Hepatocyte (in vitro differentiated cells): ENCODE measurements at regions not wholly inside any gene's neighbourhood (a gene's known extent, or its start where the extent isn't known, plus 50 kb on each side); places are given as distances from the start of the nearest gene placed in this dataset.

Source experiments
- DNase-seq: peaks from one replicate; pipeline ENCODE4 v3.0.0-alpha.2; 2016; ENCODE audit warnings: low spot score
- H2AFZ ChIP-seq: fragments of 200-600 bp; sonication (generic); 2 replicates; pipeline ENCODE4 v1.6.0; 2016; ENCODE audit warnings: antibody characterized with exemption, mild to moderate bottlenecking
- H3K27ac ChIP-seq: fragments of 200-600 bp; sonication (generic); 2 replicates; pipeline ENCODE4 v1.5.1; 2016; ENCODE audit warnings: mild to moderate bottlenecking
- H3K27me3 ChIP-seq: fragments of 200-600 bp; sonication (generic); 2 replicates; pipeline ENCODE4 v1.6.1; 2016
- H3K36me3 ChIP-seq: fragments of 200-600 bp; sonication (generic); replicated peaks from 2 replicates; pipeline ENCODE4 v1.5.1; 2016; ENCODE audit warnings: low read depth; ENCODE audit not compliant: insufficient read depth
- H3K4me1 ChIP-seq: fragments of 200-600 bp; sonication (generic); 2 replicates; pipeline ENCODE4 v1.5.1; 2016; ENCODE audit warnings: mild to moderate bottlenecking, moderate library complexity; ENCODE audit not compliant: insufficient read depth
- H3K4me2 ChIP-seq: fragments of 200-600 bp; sonication (generic); 2 replicates; pipeline ENCODE4 v1.6.0; 2016
- H3K4me3 ChIP-seq: fragments of 200-600 bp; sonication (generic); 2 replicates; pipeline ENCODE4 v1.5.1; 2016; ENCODE audit warnings: mild to moderate bottlenecking
- H3K79me2 ChIP-seq: fragments of 200-600 bp; sonication (generic); 2 replicates; pipeline ENCODE4 v1.6.0; 2017; ENCODE audit warnings: mild to moderate bottlenecking
- H3K9me2 ChIP-seq: fragments of 200-600 bp; sonication (generic); replicated peaks from 2 replicates; pipeline ENCODE4 v1.6.0; 2017; ENCODE audit warnings: mild to moderate bottlenecking; ENCODE audit not compliant: insufficient read depth
- H3K9me3 ChIP-seq: fragments of 200-600 bp; sonication (generic); 2 replicates; pipeline ENCODE4 v1.5.1; 2016; ENCODE audit warnings: low read depth, mild to moderate bottlenecking
- H4K20me1 ChIP-seq: fragments of 200-600 bp; sonication (generic); 2 replicates; pipeline ENCODE4 v1.6.0; 2016; ENCODE audit warnings: mild to moderate bottlenecking; ENCODE audit not compliant: insufficient read depth, poor library complexity, severe bottlenecking
- EZH2 ChIP-seq: fragments of 200-600 bp; sonication (generic); IDR thresholded peaks from 2 replicates; pipeline ENCODE4 v1.6.1; 2016; ENCODE audit warnings: antibody characterized with exemption, mild to moderate bottlenecking, borderline replicate concordance
- EZH2phosphoT487 ChIP-seq: fragments of 200-600 bp; sonication (generic); IDR thresholded peaks from one replicate; pipeline ENCODE4 v1.6.1; 2018; ENCODE audit warnings: antibody characterized with exemption, mild to moderate bottlenecking, low read depth, moderate library complexity; ENCODE audit not compliant: unreplicated experiment, severe bottlenecking
- WGBS: methylation state at CpG from one replicate; pipeline ENCODE4 v1.1.6; 2016; ENCODE audit warnings: low lambda C conversion rate; ENCODE audit errors: missing lambda C conversion rate; 5-methylcytosine and 5-hydroxymethylcytosine counted together
- TF ChIP-seq, protein P1 (sequence below): fragments of 200-600 bp; sonication (generic); IDR thresholded peaks from 2 replicates; pipeline ENCODE4 v1.5.1; 2016; ENCODE audit warnings: antibody characterized with exemption, mild to moderate bottlenecking; ENCODE audit not compliant: poor library complexity

DNA sequence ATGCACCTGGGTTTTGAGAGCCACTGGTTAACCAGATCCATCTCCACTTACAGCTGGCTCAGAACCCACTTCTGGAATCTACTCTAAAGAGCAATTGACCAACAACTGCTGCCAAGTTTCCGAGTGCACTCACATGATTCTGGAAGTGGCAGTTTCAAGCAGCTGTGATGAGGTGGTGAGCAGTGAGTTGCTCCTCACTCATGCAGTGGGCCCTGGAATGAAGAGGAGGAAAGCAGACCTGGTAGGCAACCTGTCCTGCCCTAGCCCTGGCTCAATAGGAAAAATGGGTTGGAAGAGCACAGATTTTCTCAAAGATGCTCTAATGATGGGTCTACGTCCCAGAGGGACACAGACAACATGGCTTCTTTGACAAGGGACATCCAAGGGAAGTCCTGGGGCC, 70.7 kb upstream of the NPY start:
- no peaks in the 10 kb centered on the region for H3K36me3 ChIP-seq
- TF ChIP-seq EZH2 (no peak), EZH2phosphoT487 (no peak)
- TF ChIP-seq, protein P1, sequence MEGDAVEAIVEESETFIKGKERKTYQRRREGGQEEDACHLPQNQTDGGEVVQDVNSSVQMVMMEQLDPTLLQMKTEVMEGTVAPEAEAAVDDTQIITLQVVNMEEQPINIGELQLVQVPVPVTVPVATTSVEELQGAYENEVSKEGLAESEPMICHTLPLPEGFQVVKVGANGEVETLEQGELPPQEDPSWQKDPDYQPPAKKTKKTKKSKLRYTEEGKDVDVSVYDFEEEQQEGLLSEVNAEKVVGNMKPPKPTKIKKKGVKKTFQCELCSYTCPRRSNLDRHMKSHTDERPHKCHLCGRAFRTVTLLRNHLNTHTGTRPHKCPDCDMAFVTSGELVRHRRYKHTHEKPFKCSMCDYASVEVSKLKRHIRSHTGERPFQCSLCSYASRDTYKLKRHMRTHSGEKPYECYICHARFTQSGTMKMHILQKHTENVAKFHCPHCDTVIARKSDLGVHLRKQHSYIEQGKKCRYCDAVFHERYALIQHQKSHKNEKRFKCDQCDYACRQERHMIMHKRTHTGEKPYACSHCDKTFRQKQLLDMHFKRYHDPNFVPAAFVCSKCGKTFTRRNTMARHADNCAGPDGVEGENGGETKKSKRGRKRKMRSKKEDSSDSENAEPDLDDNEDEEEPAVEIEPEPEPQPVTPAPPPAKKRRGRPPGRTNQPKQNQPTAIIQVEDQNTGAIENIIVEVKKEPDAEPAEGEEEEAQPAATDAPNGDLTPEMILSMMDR, result no peak
- WGBS, result 96% methylated on average over 2 of the region's 2 CpGs
- H3K4me3 ChIP-seq, result no peak overlapping the region
- DNase-seq, result no peak
- H3K4me2 ChIP-seq, result no peak overlapping the region
- no peaks in the 10 kb centered on the region for H3K9me3 ChIP-seq
- no peak overlapping the region for H2AFZ ChIP-seq
- no peaks in the 10 kb centered on the region for H3K27me3 ChIP-seq
- no peaks in the 10 kb centered on the region for H4K20me1 ChIP-seq
- no peak overlapping the region for H3K27ac ChIP-seq
- no peaks in the 10 kb centered on the region for H3K79me2 ChIP-seq
- H3K9me2 ChIP-seq, result no peaks in the 10 kb centered on the region
- H3K4me1 ChIP-seq, result no peaks in the 10 kb centered on the region

DNA sequence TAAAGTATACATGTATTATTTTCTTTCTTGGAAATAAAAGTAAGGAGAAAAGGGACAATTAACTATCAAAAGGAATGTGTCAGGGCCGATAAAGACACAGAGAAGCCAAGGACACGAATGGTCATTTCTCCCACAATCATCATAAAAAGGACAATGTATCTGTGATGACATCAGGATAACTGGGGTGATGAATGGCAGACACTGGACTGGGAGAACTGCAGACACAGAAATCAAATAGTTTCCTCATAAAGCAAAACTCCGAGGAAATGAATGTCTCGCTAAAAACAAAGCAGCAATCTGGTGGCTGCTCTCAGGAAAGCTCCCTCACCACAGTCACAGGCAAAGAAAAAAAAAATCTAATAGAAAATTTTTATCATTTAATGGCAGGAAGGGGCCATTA, 69.3 kb upstream of the NPY start:
- no peaks in the 10 kb centered on the region for H3K9me3 ChIP-seq
- H4K20me1 ChIP-seq, result no peaks in the 10 kb centered on the region
- H3K4me3 ChIP-seq, result no peak overlapping the region
- no peaks in the 10 kb centered on the region for H3K36me3 ChIP-seq
- no peak for TF ChIP-seq EZH2
- TF ChIP-seq EZH2phosphoT487, result no peak
- TF ChIP-seq, protein P1, result no peak
- H3K27me3 ChIP-seq, result no peaks in the 10 kb centered on the region
- no peaks in the 10 kb centered on the region for H3K9me2 ChIP-seq
- H3K4me2 ChIP-seq, result no peak overlapping the region
- H2AFZ ChIP-seq, result no peak overlapping the region
- H3K4me1 ChIP-seq, result no peaks in the 10 kb centered on the region
- 46% methylated on average over 4 of the region's 4 CpGs for WGBS
- DNase-seq, result no peak
- no peaks in the 10 kb centered on the region for H3K79me2 ChIP-seq
- no peak overlapping the region for H3K27ac ChIP-seq

DNA sequence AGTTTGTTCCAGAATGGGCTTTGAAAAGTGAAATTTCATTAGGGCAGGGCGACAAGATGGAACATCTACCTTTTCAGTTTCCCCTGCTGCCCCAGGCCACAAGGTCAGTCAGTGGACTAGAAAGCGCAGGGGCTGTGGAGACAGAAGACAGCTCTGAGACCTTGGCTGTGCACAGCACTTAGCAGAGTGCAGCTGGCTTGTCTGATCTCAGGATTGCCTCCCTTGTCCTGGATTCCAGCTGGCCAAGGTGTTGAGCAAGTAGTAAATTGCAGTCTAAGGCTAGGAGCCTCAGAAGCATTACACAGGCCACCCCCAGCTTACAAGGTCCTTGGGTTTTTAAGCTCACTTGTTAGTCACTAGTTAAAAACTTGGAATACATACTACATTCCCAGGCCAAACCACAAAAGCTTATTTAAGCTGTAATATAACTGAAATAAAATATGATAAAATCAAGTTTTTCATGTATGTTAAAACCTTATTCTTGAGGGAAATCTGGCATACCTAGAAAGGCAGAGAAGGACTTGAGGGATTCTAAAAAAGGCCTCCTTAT, 67.3 kb upstream of the NPY start:
- Histone ChIP-seq H3K9me3 (no peaks in the 10 kb centered on the region), H2AFZ (no peak overlapping the region), H3K4me2 (no peak overlapping the region), H3K9me2 (no peaks in the 10 kb centered on the region), H3K4me1 (no peaks in the 10 kb centered on the region), H3K79me2 (no peaks in the 10 kb centered on the region), H4K20me1 (no peaks in the 10 kb centered on the region), H3K27ac (no peak overlapping the region), H3K27me3 (no peaks in the 10 kb centered on the region), H3K36me3 (no peaks in the 10 kb centered on the region), H3K4me3 (no peak overlapping the region)
- TF ChIP-seq, protein P1, result no peak
- TF ChIP-seq EZH2phosphoT487, result no peak
- TF ChIP-seq EZH2, result no peak
- 75% methylated on average over 2 of the region's 2 CpGs for WGBS
- DNase-seq, result peak; percentile 42

DNA sequence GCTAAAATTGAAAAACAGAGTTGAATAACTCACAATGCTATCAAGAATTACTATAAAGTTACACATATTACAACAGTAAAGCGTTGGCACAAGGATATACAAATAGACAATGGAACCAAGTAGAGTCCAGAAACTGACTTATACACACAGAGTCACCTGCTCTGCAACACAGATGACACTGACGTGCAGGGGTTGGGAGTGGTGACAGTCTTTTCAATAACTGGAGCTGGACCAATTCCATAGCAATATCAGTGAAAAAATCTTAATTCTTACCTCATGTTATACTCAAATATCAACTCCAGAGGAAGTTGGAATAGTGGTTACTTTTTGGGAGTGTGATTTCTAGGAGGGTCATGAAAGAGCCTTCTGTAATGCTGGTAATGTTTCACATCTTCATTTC, 62.5 kb upstream of the NPY start:
- Histone ChIP-seq H3K27me3 (no peaks in the 10 kb centered on the region), H3K4me1 (no peaks in the 10 kb centered on the region), H3K79me2 (no peaks in the 10 kb centered on the region), H3K9me3 (no peaks in the 10 kb centered on the region), H2AFZ (no peak overlapping the region), H3K36me3 (no peaks in the 10 kb centered on the region), H3K4me3 (no peak overlapping the region), H3K27ac (no peak overlapping the region), H3K4me2 (no peak overlapping the region), H3K9me2 (no peaks in the 10 kb centered on the region), H4K20me1 (no peaks in the 10 kb centered on the region)
- no peak for DNase-seq
- WGBS, result 84% methylated on average over 2 of the region's 2 CpGs
- TF ChIP-seq EZH2phosphoT487 (no peak), EZH2 (no peak)
- TF ChIP-seq, protein P1, result no peak
